Activated CD4-positive, alpha-beta T cell treated with anti-CD3 and anti-CD28 coated beads for 36 hours (primary cell): ENCODE measurements at regions not wholly inside any gene's neighbourhood (a gene's known extent, or its start where the extent isn't known, plus 50 kb on each side); places are given as distances from the start of the nearest gene placed in this dataset.

Experiments
- ATAC-seq: fragments of 200-7000 bp; cut with Tn5 transposase; one replicate; pipeline ENCODE4 v1.10.0; 2021; ENCODE audit warnings: mild to moderate bottlenecking, moderate library complexity
- CTCF ChIA-PET: fragments of 350-600 bp; sonication (Branson Sonifier 250); formaldehyde crosslinking; loops from one replicate; lab custom pipeline; 2021; ENCODE audit warnings: antibody characterized with exemption; lab: Charles Lee
- POLR2A ChIA-PET: fragments of 350-600 bp; sonication (Branson Sonifier 250); formaldehyde crosslinking; loops from one replicate; lab custom pipeline; 2021; ENCODE audit warnings: antibody characterized with exemption, inconsistent platforms; lab: Charles Lee
- DNase-seq: peaks from one replicate; pipeline ENCODE4 v3.0.0-alpha.2; 2020
- H3K27ac Mint-ChIP-seq: one replicate; pipeline ENCODE4 v1.8.0; 2021; ENCODE audit warnings: mixed read lengths
- H3K27me3 Mint-ChIP-seq: one replicate; pipeline ENCODE4 v1.8.0; 2021; ENCODE audit warnings: mixed read lengths
- H3K36me3 Mint-ChIP-seq: one replicate; pipeline ENCODE4 v1.8.0; 2021; ENCODE audit warnings: low read depth, mixed read lengths
- H3K4me1 Mint-ChIP-seq: one replicate; pipeline ENCODE4 v1.8.0; 2021; ENCODE audit warnings: mixed read lengths
- H3K4me3 Mint-ChIP-seq: one replicate; pipeline ENCODE4 v1.8.0; 2021; ENCODE audit warnings: mild to moderate bottlenecking, moderate library complexity, mixed read lengths
- H3K9me3 Mint-ChIP-seq: one replicate; pipeline ENCODE4 v1.8.0; 2021; ENCODE audit warnings: low read depth, mixed read lengths
- intact Hi-C, 2 experiments: fragments of 100-400 bp; cut with DNase I in 1 of 2; cut with micrococcal nuclease in 1 of 2; formaldehyde crosslinking; loops; one replicate each; pipeline versions ENCODE4 v1.14.2 to v1.15.1; 2022 to 2024; cut with DNase I, micrococcal nuclease

DNA sequence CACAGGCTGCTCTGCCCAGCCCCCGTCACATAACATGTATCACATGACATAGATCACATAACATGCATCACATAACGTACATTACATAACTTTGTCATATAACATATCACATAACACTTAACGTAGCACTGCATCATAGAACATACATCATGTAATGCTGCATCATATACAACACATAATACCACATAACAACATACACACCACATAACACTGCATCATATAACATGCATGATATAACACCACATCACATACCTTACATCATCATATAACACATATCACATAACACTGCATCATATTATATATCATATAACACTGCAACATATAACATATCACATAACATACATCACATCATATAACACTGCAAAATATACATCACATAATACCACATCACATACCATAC is 83.8 kb downstream of the AXIN2 start:
- POLR2A ChIA-PET = no interaction called here

GRCh38 chr17:65474660-65475059 is 86.8 kb downstream of the AXIN2 start:
- ChIA-PET CTCF (no interaction called here), POLR2A (no interaction called here)
- no peaks in the 10 kb centered on the region for H3K4me1 Mint-ChIP-seq
- no peaks in the 10 kb centered on the region for H3K36me3 Mint-ChIP-seq
- no peak overlapping the region for H3K27ac Mint-ChIP-seq
- H3K27me3 Mint-ChIP-seq = no peaks in the 10 kb centered on the region
- ATAC-seq = no peak
- no peak for DNase-seq
- intact Hi-C loops = no loop called here
- no peak overlapping the region for H3K4me3 Mint-ChIP-seq
- H3K9me3 Mint-ChIP-seq = no peaks in the 10 kb centered on the region

More for the DNA sequence above, 83.8 kb downstream of the AXIN2 start:
- CTCF ChIA-PET = interaction anchor here (0.6 kb wide), 1 partner anchor 1691 kb away, joined by 3 read pairs; no protein-coding TSS in a partner anchor
- H3K27me3 Mint-ChIP-seq = no peaks in the 10 kb centered on the region
- no peaks in the 10 kb centered on the region for H3K4me1 Mint-ChIP-seq
- intact Hi-C loops = no loop called here
- no peak overlapping the region for H3K27ac Mint-ChIP-seq
- no peak overlapping the region for H3K4me3 Mint-ChIP-seq
- DNase-seq (no peak), ATAC-seq (no peak)
- H3K9me3 Mint-ChIP-seq = no peaks in the 10 kb centered on the region
- no peaks in the 10 kb centered on the region for H3K36me3 Mint-ChIP-seq

DNA sequence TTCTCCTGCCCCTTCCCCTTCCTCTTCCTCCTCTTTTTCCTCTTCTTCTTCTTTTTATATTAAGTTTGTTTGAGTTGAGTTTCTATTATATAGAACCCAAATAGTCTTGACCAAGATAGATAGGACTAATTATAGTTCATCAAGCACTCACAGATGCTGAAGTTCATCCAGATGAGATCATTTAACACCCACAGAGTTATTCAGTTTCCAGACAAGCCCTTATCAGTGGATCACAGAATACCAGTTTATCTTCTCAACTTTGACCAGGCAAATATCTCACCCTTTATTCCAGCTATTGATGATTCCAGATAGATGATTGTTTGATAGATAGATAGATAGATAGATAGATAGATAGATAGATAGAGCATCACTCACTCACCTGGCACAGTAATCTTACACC is 87.5 kb downstream of the AXIN2 start:
- Mint-ChIP-seq H3K36me3 (no peaks in the 10 kb centered on the region), H3K27me3 (no peaks in the 10 kb centered on the region), H3K27ac (no peak overlapping the region), H3K4me1 (no peaks in the 10 kb centered on the region), H3K9me3 (no peaks in the 10 kb centered on the region), H3K4me3 (no peak overlapping the region)
- intact Hi-C loops = no loop called here
- ChIA-PET POLR2A (no interaction called here), CTCF (no interaction called here)
- no peak for DNase-seq
- ATAC-seq = no peak

- Mint-ChIP-seq H3K4me1 (no peaks in the 10 kb centered on the region), H3K27me3 (no peaks in the 10 kb centered on the region), H3K36me3 (no peaks in the 10 kb centered on the region), H3K9me3 (no peaks in the 10 kb centered on the region), H3K4me3 (no peak overlapping the region), H3K27ac (no peak overlapping the region)
- ChIA-PET POLR2A (no interaction called here), CTCF (interaction anchor here (0.7 to 1.1 kb wide), 2 partner anchors 17 to 1216 kb away, joined by 3 to 6 read pairs; no protein-coding TSS in a partner anchor)
- ATAC-seq = no peak
- intact Hi-C loops = no loop called here
- no peak for DNase-seq
These were observed 88.1 kb downstream of the AXIN2 start for GRCh38 chr17:65473363-65473762.

DNA sequence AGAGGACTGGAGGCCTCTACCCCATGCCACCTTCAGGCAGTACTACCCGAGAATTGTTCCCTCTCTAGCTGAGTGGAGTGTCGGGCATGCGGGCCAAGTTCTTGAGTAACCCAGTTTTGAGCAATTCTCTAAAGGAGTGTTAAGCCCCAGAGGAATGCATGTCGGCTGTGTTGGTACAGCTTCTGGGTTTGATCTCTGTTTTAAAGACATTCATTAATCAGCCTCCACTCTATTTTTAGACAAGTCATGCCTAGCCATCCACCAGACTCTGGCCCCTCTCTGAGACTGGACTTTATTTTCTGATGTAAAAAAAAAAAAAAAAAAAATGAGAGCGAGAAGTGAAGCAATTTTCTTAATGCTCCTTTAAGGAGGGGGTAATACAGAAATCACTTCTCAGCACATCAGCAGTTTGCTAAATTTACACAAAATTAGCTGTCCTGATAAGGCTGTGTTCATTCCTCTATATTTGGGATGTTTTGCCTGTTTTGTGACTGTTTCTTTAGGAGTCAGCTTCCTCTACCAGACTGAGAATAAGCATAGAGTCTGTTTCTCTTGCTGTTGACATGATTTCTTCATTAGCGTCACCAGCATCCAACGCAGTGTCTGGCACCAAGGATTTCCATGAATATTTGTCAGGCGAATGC is 88.7 kb downstream of the AXIN2 start:
- Mint-ChIP-seq H3K36me3 (no peaks in the 10 kb centered on the region), H3K9me3 (no peaks in the 10 kb centered on the region), H3K27ac (no peak overlapping the region), H3K4me1 (no peaks in the 10 kb centered on the region), H3K27me3 (no peaks in the 10 kb centered on the region), H3K4me3 (no peak overlapping the region)
- ATAC-seq = no peak
- no peak for DNase-seq
- CTCF ChIA-PET = interaction anchor here (0.6 to 1.1 kb wide), 3 partner anchors 17 to 1216 kb away, joined by 3 to 6 read pairs (median 3); no protein-coding TSS in a partner anchor
- POLR2A ChIA-PET = interaction anchor here (0.7 kb wide), 1 partner anchor 26 kb away, joined by 7 read pairs; no protein-coding TSS in a partner anchor
- intact Hi-C loops = no loop called here

DNA sequence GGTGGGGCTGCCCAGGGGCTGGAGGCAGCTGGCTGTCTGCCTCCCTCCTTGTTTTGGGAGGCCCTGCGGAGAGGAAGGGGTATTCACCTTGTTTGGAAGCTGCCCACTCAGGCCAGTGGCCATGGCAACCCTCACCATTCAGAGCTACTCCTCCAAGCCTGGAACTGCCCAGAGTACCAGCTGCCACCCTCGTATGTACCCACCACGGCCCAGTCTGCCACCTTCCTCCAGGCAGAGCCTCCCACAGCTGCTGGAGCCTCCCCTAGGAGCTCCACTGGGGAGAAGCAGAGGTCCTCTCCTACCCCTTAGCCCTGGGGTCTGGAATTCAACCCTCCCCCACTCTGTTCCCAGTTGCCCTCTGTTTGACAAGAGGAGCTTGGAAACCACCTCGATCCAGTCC is 90.7 kb downstream of the AXIN2 start:
- no peak overlapping the region for H3K4me3 Mint-ChIP-seq
- no peaks in the 10 kb centered on the region for H3K4me1 Mint-ChIP-seq
- ChIA-PET POLR2A (no interaction called here), CTCF (interaction anchor here (0.6 kb wide), 1 partner anchor 304 kb away, joined by 3 read pairs; no protein-coding TSS in a partner anchor)
- DNase-seq (no peak), ATAC-seq (no peak)
- H3K36me3 Mint-ChIP-seq = no peaks in the 10 kb centered on the region
- intact Hi-C loops = no loop called here
- H3K27ac Mint-ChIP-seq = no peak overlapping the region
- H3K9me3 Mint-ChIP-seq = no peaks in the 10 kb centered on the region
- H3K27me3 Mint-ChIP-seq = no peaks in the 10 kb centered on the region

DNA sequence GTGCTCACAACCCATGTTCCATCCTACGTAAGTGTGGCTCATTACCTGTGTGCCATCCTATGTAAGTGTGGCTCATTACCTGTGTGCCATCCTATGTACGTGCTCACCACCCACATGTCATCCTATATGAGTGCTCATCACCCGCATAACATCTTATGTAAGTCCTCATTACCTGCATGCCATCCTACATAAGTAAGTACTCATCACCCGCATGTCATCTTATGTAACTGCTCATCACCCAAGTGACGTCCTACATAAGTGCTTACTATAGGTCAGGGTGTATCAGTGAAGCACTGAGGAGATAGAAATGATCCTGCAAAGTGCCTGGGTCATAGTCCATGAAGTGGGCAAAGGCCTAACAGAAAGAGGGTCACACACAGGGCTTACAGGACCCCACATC is 93.1 kb downstream of the AXIN2 start:
- H3K9me3 Mint-ChIP-seq = no peaks in the 10 kb centered on the region
- H3K36me3 Mint-ChIP-seq = no peaks in the 10 kb centered on the region
- H3K27me3 Mint-ChIP-seq = no peaks in the 10 kb centered on the region
- H3K4me1 Mint-ChIP-seq = no peaks in the 10 kb centered on the region
- ATAC-seq (no peak), DNase-seq (no peak)
- H3K27ac Mint-ChIP-seq = no peak overlapping the region
- intact Hi-C loops = no loop called here
- ChIA-PET POLR2A (no interaction called here), CTCF (no interaction called here)
- no peak overlapping the region for H3K4me3 Mint-ChIP-seq

GRCh38 chr17:65467156-65467555 is 94.3 kb downstream of the AXIN2 start:
- CTCF ChIA-PET = interaction anchor here (0.6 kb wide), 1 partner anchor 1376 kb away, joined by 3 read pairs; no protein-coding TSS in a partner anchor
- no peak overlapping the region for H3K4me3 Mint-ChIP-seq

GRCh38 chr17:65466547-65466946 is 94.9 kb downstream of the AXIN2 start:
- intact Hi-C loops = no loop called here
- POLR2A ChIA-PET = no interaction called here
- no peaks in the 10 kb centered on the region for H3K4me1 Mint-ChIP-seq
- H3K4me3 Mint-ChIP-seq = no peak overlapping the region
- no peak for ATAC-seq
- CTCF ChIA-PET = no interaction called here
- no peaks in the 10 kb centered on the region for H3K9me3 Mint-ChIP-seq
- H3K27ac Mint-ChIP-seq = no peak overlapping the region
- no peak for DNase-seq
- H3K27me3 Mint-ChIP-seq = peaks cover 2% of the 10 kb centered on the region
- no peaks in the 10 kb centered on the region for H3K36me3 Mint-ChIP-seq

More at GRCh38 chr17:65467156-65467555, 94.3 kb downstream of the AXIN2 start:
- H3K36me3 Mint-ChIP-seq = no peaks in the 10 kb centered on the region
- POLR2A ChIA-PET = no interaction called here
- ATAC-seq = no peak
- intact Hi-C loops = no loop called here
- H3K9me3 Mint-ChIP-seq = no peaks in the 10 kb centered on the region
- H3K4me1 Mint-ChIP-seq = no peaks in the 10 kb centered on the region
- H3K27me3 Mint-ChIP-seq = no peaks in the 10 kb centered on the region
- no peak overlapping the region for H3K27ac Mint-ChIP-seq
- DNase-seq = no peak

DNA sequence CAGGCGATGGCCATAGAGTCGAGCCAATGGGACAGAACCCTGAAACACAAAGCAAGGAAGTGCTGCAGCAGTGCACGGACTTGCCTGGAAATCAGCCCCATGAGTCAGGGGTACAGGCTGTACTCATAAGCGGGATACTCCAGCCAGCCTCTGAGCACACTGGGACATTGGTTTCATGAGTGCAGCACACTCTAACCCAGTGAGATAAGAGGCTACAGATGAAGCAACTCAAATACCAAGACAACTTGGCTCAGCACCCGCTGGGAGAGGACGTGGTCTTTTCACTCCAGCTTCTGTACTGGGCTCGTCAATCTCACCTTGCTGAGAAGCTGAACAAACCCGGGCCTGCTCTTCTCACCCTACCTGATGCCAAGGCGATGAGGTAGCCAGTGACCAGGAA is 98.2 kb downstream of the AXIN2 start:
- Mint-ChIP-seq H3K4me1 (no peaks in the 10 kb centered on the region), H3K36me3 (no peaks in the 10 kb centered on the region), H3K27me3 (peaks cover 2% of the 10 kb centered on the region), H3K27ac (no peak overlapping the region), H3K9me3 (no peaks in the 10 kb centered on the region), H3K4me3 (no peak overlapping the region)
- CTCF ChIA-PET = interaction anchor here (0.7 kb wide), 1 partner anchor 176 kb away, joined by 3 read pairs; no protein-coding TSS in a partner anchor
- no peak for DNase-seq
- ATAC-seq = no peak
- POLR2A ChIA-PET = no interaction called here
- intact Hi-C loops = no loop called here

DNA sequence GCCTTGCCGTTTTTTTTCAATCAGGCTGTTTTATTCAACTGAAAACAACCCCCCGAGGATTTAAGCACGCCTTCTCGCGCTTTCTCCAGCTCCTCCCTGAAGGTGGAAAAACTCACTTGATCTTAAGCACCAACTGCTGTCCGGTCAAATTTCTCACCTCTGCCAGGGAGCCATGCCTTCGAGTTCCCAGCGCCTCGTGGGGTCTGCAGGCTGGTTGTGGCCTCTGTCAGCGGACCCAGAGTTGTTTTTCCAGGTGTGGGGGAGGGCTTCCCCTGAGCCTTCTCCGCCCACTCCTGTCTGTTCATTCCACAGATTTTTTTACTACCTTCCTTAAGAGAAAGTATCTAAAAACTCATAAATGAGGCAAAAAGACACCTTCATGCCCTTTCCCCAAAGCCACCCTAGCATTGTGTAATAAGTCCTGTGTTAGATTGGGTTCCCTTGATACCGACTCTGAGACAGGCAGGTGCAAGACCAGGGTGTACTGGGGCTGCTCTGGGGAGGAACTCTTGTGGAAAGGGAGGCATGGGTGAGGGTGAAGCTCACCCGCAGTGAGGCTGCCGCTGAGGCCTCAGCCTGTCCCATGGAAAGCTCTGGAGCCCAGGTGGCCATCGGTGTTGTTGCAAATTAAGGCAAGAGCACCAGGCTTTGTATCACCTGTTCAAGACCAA is 101.6 kb downstream of the AXIN2 start:
- intact Hi-C loops = loop anchor here in 1 of 2 experiments (10.0 kb wide), 2 partner anchors 335 to 525 kb away; no protein-coding TSS in a partner anchor
- Mint-ChIP-seq H3K27me3 (peaks cover 2% of the 10 kb centered on the region), H3K36me3 (no peaks in the 10 kb centered on the region), H3K9me3 (no peaks in the 10 kb centered on the region), H3K4me1 (peaks cover 6% of the 10 kb centered on the region), H3K27ac (no peak overlapping the region), H3K4me3 (no peak overlapping the region)
- POLR2A ChIA-PET = no interaction called here
- ATAC-seq = no peak
- DNase-seq = no peak
- CTCF ChIA-PET = interaction anchor here (0.7 to 1.1 kb wide), 2 partner anchors 17 to 29 kb away, joined by 3 read pairs; no protein-coding TSS in a partner anchor
